CD4-positive, alpha-beta T cell treated with Interleukin-6 for 4 hours (primary cell): ENCODE measurements at regions not wholly inside any gene's neighbourhood (a gene's known extent, or its start where the extent isn't known, plus 50 kb on each side); places are given as distances from the start of the nearest gene placed in this dataset.

Experiments used
- DNase-seq: peaks from one replicate; pipeline ENCODE4 v3.0.0-alpha.2; 2020; ENCODE audit warnings: mixed read lengths

GRCh38 chr3:88209356-88209755 is 59.6 kb downstream of the C3orf38 start:
- DNase-seq: no peak

- DNase-seq: no peak
These were observed 61.5 kb downstream of the C3orf38 start for GRCh38 chr3:88211096-88211890.

GRCh38 chr3:88219138-88219792 is 69.5 kb downstream of the C3orf38 start:
- no peak for DNase-seq

GRCh38 chr3:88220126-88220525 is 70.4 kb downstream of the C3orf38 start:
- no peak for DNase-seq

GRCh38 chr3:88221726-88222125 is 72.0 kb downstream of the C3orf38 start:
- DNase-seq: no peak

- no peak for DNase-seq
These were observed 72.6 kb downstream of the C3orf38 start for GRCh38 chr3:88222343-88222742.

- DNase-seq: no peak
These were observed 75.7 kb downstream of the C3orf38 start for GRCh38 chr3:88225326-88226008.

- no peak for DNase-seq
These were observed 77.2 kb downstream of the C3orf38 start for GRCh38 chr3:88226910-88227309.

GRCh38 chr3:88230638-88231037 is 80.9 kb downstream of the C3orf38 start:
- DNase-seq: no peak

- no peak for DNase-seq
These were observed 81.4 kb downstream of the C3orf38 start for GRCh38 chr3:88231207-88231606.

- no peak for DNase-seq
These were observed 81.9 kb downstream of the C3orf38 start for GRCh38 chr3:88231632-88232031.

- no peak for DNase-seq
These were observed 85.3 kb downstream of the C3orf38 start for GRCh38 chr3:88235102-88235501.

- no peak for DNase-seq
These were observed 90.1 kb downstream of the C3orf38 start for GRCh38 chr3:88239870-88240269.

- DNase-seq: no peak
These were observed 98.9 kb downstream of the C3orf38 start for GRCh38 chr3:88248658-88249057.

GRCh38 chr3:88259045-88259444 is 109.3 kb downstream of the C3orf38 start:
- no peak for DNase-seq

GRCh38 chr3:88262527-88262926 is 112.8 kb downstream of the C3orf38 start:
- DNase-seq: no peak

- DNase-seq: no peak
These were observed 113.8 kb downstream of the C3orf38 start for GRCh38 chr3:88263417-88264100.

GRCh38 chr3:88267441-88267840 is 117.7 kb downstream of the C3orf38 start:
- no peak for DNase-seq

- no peak for DNase-seq
These were observed 118.1 kb downstream of the C3orf38 start for GRCh38 chr3:88267847-88268246.

GRCh38 chr3:88280326-88280725 is 130.6 kb downstream of the C3orf38 start:
- no peak for DNase-seq

GRCh38 chr3:88282528-88283241 is 132.9 kb downstream of the C3orf38 start:
- no peak for DNase-seq

GRCh38 chr3:88283242-88283592 is 133.5 kb downstream of the C3orf38 start:
- no peak for DNase-seq

GRCh38 chr3:88291486-88291885 is 141.7 kb downstream of the C3orf38 start:
- no peak for DNase-seq
